ENCODE measurements at regions not wholly inside any gene's neighbourhood (a gene's known extent, or its start where the extent isn't known, plus 50 kb on each side); places are given as distances from the start of the nearest gene placed in this dataset.

DNA sequence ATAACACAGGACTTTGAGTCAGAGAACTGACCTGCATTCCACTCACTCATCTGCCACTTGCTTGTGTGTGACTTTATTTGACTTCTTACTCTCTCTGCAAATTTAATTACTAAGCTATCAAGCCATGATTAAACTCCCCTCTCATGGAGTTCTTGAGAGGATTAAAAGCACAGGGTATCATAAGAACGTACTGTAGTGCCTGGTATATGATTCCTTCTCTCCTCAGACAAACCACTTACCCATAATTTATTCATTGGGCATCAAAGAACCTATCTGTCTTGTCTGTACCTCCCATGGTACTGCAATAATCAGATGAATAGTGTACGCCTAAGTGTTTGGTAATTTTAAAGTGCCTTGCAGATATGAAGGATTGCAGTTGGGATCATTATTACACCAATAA, 130.6 kb upstream of the UBASH3B start:
- TF ChIP-seq CTCF (optimal IDR thresholded peaks at IDR 0.05 in 1 of 3, IDR thresholded peaks at IDR 0.05 in 1 of 3, conservative IDR thresholded peaks at IDR 0.05 in 1 of 3; ENCODE audit: extremely low read depth in 1 of 3, insufficient read depth in 2 of 3, low read length in 3 of 3): no peak
- TF ChIP-seq EZH2 (IDR thresholded peaks at IDR 0.05; ENCODE audit: low read length): no peak
